ENCODE measurements at regions not wholly inside any gene's neighbourhood (a gene's known extent, or its start where the extent isn't known, plus 50 kb on each side); places are given as distances from the start of the nearest gene placed in this dataset.

- DNase-seq, result no peak
Measured at GRCh38 chr9:73805111-73805510, 653.4 kb downstream of the ANXA1 start.

GRCh38 chr9:73805853-73806458, 654.3 kb downstream of the ANXA1 start:
- no peak for DNase-seq

GRCh38 chr9:73806876-73807275, 655.2 kb downstream of the ANXA1 start:
- DNase-seq, result no peak

- no peak for DNase-seq
Measured at GRCh38 chr9:73807952-73808351, 656.3 kb downstream of the ANXA1 start.

GRCh38 chr9:73810585-73811215, 659.0 kb downstream of the ANXA1 start:
- no peak for DNase-seq

GRCh38 chr9:73813546-73813945, 661.9 kb downstream of the ANXA1 start:
- DNase-seq, result no peak

GRCh38 chr9:73816905-73817304, 665.2 kb downstream of the ANXA1 start:
- DNase-seq, result no peak

GRCh38 chr9:73824671-73825070, 672.5 kb upstream of the RORB start:
- no peak for DNase-seq

GRCh38 chr9:73838871-73839270, 658.3 kb upstream of the RORB start:
- no peak for DNase-seq

- DNase-seq, result no peak
Measured at GRCh38 chr9:73839471-73839870, 657.7 kb upstream of the RORB start.

GRCh38 chr9:73841018-73841417, 656.1 kb upstream of the RORB start:
- DNase-seq, result no peak

GRCh38 chr9:73844135-73844534, 653.0 kb upstream of the RORB start:
- no peak for DNase-seq

- DNase-seq, result no peak
Measured at GRCh38 chr9:73845539-73845938, 651.6 kb upstream of the RORB start.

GRCh38 chr9:73845954-73846690, 651.0 kb upstream of the RORB start:
- DNase-seq, result no peak

GRCh38 chr9:73847536-73847935, 649.6 kb upstream of the RORB start:
- no peak for DNase-seq

GRCh38 chr9:73853549-73853948, 643.6 kb upstream of the RORB start:
- no peak for DNase-seq

- DNase-seq, result no peak
Measured at GRCh38 chr9:73855206-73855605, 641.9 kb upstream of the RORB start.

- DNase-seq, result no peak
Measured at GRCh38 chr9:73863924-73864323, 633.2 kb upstream of the RORB start.

GRCh38 chr9:73866451-73866850, 630.7 kb upstream of the RORB start:
- DNase-seq, result no peak

- DNase-seq, result no peak
Measured at GRCh38 chr9:73869264-73869663, 627.9 kb upstream of the RORB start.

- DNase-seq, result no peak
Measured at GRCh38 chr9:73871636-73872035, 625.5 kb upstream of the RORB start.

GRCh38 chr9:73872701-73873100, 624.4 kb upstream of the RORB start:
- DNase-seq, result no peak

GRCh38 chr9:73880101-73880500, 617.0 kb upstream of the RORB start:
- DNase-seq, result no peak

- no peak for DNase-seq
Measured at GRCh38 chr9:73889023-73889422, 608.1 kb upstream of the RORB start.

Data from EL (cell line).